Activated CD8-positive, alpha-beta memory T cell treated with anti-CD3 and anti-CD28 coated beads for 24 hours (primary cell): ENCODE measurements at regions not wholly inside any gene's neighbourhood (a gene's known extent, or its start where the extent isn't known, plus 50 kb on each side); places are given as distances from the start of the nearest gene placed in this dataset.

Experiments
- DNase-seq: peaks from one replicate; pipeline ENCODE4 v3.0.0-alpha.2; 2020

DNA sequence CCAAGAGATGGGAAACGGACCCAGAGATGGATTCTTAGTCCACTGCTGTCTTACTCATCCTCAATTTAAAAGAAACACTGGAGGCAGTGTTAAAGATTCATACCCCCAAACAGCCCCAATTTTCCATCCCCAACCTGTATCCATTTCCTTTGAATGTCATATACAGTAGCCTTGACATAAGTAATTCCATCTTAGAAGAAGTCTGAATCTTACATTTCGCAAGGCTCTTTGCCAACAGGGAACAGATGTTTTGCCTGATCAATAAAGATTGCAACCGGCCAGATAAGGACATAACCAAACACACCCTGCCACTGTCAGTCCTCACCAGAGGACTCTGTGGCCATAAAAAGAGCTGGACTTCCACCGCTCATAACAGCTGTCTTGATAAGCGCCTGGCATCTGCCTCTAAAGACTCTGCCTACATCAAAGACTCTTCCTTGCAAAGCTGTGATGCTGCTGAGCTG is 59.0 kb upstream of the MED9 start:
- no peak for DNase-seq

GRCh38 chr17:17419166-17419565 is 57.6 kb upstream of the MED9 start:
- DNase-seq: no peak

GRCh38 chr17:17419631-17420030 is 57.2 kb upstream of the MED9 start:
- no peak for DNase-seq

GRCh38 chr17:17420082-17420481 is 56.7 kb upstream of the MED9 start:
- DNase-seq: no peak

- no peak for DNase-seq
These were observed 56.1 kb upstream of the MED9 start for GRCh38 chr17:17420561-17421269.

DNA sequence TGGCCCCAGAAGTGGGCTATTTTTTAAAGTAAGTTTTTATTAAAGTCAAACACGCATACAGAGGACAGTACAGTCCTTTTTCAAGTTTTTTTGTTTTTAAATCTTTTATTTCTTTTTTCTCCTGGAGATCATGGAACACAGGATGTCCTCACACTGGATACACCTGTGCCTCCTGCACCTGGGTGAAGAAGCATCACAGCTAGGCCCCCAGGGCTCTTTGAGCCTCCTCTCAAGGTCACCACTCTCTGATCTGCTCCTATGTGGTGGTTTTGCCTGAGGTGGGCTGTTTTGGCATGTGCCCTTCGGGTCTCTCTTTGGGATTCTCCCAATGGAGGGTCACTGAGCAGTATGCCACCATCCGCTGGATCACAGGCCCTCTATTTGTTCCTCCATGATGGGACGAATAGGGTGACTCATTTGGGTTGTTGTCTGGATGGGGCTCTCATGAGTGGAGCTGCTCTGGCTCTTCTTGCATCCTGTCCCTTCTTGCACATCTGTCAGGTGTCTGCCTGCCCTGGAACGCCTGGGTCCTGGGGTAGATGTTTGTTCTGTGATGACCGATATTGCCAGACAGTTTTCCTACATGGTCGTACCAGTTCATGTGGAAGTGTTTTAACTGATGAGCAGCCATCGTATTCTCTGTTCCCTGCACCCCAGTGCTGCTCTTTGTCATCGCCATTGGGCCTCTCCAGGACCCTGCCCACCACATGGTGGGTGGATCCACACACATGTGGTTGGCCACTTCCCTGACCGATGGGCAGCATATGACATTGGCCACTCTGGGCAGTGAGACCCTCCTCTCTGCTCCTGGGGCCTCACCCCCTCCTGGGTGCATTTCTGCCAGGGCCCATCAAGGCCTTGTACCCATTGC is 55.2 kb upstream of the MED9 start:
- no peak for DNase-seq

DNA sequence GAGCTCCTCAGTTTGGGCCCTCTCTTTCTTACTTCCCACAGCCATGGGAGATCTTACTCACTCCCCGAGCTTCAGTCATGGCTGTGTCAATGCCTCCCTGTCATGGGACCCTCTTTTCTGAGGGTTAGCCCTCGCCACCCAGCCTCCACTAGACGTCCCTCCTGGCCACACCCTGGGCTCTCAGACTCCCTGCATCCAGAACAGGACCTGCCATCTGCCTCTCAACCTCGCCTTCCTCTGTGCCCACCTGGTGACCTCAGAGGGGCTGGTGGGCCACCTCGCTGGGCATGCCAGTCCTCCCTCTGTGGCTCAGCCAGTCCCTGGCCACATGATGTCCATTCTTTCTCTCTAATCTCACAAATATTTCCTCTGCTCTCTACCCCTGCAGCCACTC is 54.6 kb upstream of the MED9 start:
- DNase-seq: no peak

- no peak for DNase-seq
These were observed 54.2 kb upstream of the MED9 start for GRCh38 chr17:17422641-17423040.

GRCh38 chr17:17423656-17424055 is 53.1 kb upstream of the MED9 start:
- DNase-seq: no peak

DNA sequence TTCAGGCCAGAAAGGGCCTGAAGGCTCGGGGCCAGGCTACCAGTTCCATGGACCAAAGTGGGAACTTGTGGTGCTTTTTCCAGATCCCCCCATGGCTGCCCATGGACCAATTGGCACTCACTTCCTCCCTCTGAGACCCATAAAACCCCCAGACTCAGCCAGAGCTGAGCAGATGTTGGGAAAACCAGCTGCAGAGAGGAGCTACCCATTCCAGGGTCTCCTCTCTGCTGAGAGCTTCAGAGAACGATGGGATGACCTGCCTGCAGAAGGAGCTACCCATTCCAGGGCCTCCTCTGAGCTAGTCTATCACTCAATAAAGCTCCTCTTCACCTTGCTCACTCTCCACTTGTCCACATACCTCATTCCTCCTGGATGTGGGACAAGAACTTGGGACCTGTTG is 52.2 kb upstream of the MED9 start:
- no peak for DNase-seq

DNA sequence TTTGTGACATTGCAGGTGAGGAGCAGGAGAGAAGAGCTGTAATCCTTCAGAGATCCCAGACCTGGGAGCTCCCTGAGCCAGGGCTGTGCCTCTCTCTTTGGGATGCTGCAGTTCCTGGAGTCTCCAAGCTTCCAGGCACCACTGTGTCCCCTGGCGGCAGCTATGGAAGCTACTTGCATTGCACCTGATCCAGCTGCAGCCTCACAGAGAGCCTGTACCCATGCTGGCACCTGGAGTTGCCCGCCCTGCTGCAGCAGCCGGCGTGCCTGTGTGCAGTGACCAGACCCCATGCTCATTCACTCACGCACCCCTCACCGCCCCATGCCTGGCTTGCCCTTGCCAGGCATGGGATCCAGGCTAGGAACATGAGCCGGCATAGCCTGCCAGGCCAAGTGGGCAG is 51.8 kb upstream of the MED9 start:
- DNase-seq: no peak

DNA sequence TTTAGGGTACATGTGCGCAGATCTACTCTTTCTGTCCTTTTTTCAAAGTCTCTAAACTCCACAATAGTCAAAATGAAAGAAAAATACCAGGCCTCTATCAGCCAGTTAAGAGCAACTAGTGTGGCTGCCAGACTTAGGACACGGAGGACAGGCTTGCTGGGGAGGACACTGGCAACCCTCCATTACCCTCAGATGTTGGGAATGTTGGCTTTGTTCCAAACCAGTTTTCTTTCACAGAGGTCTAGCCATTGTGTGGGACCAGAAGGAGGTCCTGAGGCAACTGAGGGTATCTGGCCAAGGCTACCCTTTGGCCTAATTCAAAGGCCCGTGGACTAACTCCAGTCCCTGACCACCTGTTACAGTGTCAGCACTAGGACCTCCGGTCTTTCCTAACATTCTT is 51.2 kb upstream of the MED9 start:
- no peak for DNase-seq

DNA sequence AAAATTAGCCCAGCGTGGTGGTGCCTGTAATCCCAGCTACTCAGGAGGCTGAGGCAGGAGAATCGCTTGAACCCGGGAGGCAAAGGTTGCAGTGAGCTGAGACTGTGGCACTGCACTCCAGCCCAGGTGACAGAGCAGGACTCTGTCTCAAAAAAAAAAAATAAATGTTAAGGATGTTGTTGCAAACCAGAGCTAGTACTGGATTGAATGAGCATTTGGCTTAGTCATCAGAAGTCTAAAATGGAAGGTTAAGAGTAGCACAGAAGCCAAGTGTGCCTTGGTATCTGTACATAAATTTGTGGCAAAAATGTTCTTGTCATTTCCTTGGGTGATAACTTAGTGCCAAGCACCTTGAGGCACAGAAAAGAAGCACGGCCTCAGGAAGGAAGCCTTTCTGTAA is 50.6 kb upstream of the MED9 start:
- no peak for DNase-seq
